Choroid plexus epithelial cell (primary cell): ENCODE measurements at regions not wholly inside any gene's neighbourhood (a gene's known extent, or its start where the extent isn't known, plus 50 kb on each side); places are given as distances from the start of the nearest gene placed in this dataset.
"Not testable (repeated sequence)": the region's sequence is repeated elsewhere in the genome, so short reads cannot be mapped to it uniquely, and the experiment has no call there.

ENCODE experiments used
- DNase-seq: peaks from one replicate; pipeline ENCODE4 v3.0.0-alpha.2; 2010; ENCODE audit warnings: low read depth
- H3K4me3 ChIP-seq: 2 replicates; pipeline ENCODE4 v1.5.1; 2011; ENCODE audit warnings: low read depth, mild to moderate bottlenecking, control low read depth, low read length, moderate library complexity
- TF ChIP-seq, protein P1 (sequence below): conservative IDR thresholded peaks from 2 replicates; pipeline ENCODE4 v1.5.1; 2011; ENCODE audit warnings: low read depth, mild to moderate bottlenecking, control low read depth, inconsistent platforms, low read length, moderate library complexity

DNA sequence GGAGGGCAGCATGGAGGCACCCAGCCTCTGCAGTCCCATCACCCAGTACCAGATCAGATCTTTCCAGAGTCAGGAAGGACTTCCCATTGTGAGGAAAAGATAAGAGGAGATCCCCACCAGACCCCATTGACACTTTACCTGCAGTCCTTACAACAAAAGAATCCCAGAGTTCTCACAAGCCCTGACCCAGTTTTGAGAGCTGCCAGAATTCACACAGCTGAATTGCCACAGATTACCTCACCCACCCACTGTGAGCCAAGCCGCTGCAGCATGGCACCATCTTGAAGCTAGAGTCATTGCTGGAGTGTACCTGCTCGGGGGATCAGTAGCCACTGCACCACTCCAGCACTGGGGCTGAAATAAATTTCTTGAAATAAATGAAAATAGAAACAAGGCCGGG is 91.8 kb upstream of the UBASH3B start:
- TF ChIP-seq, protein P1, sequence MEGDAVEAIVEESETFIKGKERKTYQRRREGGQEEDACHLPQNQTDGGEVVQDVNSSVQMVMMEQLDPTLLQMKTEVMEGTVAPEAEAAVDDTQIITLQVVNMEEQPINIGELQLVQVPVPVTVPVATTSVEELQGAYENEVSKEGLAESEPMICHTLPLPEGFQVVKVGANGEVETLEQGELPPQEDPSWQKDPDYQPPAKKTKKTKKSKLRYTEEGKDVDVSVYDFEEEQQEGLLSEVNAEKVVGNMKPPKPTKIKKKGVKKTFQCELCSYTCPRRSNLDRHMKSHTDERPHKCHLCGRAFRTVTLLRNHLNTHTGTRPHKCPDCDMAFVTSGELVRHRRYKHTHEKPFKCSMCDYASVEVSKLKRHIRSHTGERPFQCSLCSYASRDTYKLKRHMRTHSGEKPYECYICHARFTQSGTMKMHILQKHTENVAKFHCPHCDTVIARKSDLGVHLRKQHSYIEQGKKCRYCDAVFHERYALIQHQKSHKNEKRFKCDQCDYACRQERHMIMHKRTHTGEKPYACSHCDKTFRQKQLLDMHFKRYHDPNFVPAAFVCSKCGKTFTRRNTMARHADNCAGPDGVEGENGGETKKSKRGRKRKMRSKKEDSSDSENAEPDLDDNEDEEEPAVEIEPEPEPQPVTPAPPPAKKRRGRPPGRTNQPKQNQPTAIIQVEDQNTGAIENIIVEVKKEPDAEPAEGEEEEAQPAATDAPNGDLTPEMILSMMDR: no peak
- H3K4me3 ChIP-seq: no peak overlapping the region
- no peak for DNase-seq

DNA sequence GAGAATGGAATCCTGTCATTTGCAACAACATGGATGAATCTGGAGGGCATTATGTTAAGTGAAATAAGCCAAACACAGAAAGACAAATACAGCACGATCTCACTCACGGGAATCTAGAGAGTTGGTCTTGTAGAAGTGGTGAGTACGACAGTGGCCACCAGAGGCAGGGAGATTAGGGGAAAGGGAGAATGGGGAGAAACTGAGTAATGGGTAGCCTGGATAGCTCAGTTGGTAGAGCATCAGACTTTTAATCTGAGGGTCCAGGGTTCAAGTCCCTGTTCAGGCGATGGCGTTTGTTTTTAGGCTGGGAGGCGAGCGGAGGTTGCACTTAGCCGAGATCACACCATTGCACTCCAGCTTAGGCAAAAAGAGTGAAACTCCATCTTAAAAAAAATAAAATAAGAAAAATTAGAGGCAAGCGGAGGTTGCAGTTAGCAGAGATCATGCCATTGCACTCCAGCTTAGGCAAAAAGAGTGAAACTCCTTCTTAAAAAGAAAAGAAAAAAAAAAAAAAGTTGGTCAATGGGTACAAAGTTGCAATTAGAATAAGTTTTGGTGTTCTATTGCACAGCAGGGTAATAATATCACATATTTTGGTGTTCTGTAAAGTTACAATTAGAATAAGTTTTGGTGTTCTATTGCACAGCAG is 95.7 kb upstream of the UBASH3B start:
- no peak overlapping the region for H3K4me3 ChIP-seq
- TF ChIP-seq, protein P1: no peak
- no peak for DNase-seq

DNA sequence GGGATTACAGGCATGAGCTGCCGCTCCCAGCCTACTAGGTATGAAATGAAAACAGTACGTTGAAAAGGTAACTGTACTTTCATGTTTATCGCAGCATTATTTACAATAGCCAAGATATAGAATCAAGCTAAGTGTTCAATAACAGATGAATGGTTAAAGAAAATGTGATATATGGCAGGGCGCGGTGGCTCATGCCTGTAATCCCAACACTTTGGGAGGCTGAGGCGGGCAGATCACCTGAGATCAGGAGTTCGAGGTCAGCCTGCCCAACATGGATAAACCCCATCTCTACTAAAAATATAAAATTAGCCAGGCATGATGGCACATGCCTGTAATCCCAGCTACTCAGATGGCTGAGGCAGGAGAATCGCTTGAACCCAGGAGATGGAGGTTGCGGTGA is 96.3 kb upstream of the UBASH3B start:
- DNase-seq, H3K4me3 ChIP-seq: not testable (repeated sequence)

DNA sequence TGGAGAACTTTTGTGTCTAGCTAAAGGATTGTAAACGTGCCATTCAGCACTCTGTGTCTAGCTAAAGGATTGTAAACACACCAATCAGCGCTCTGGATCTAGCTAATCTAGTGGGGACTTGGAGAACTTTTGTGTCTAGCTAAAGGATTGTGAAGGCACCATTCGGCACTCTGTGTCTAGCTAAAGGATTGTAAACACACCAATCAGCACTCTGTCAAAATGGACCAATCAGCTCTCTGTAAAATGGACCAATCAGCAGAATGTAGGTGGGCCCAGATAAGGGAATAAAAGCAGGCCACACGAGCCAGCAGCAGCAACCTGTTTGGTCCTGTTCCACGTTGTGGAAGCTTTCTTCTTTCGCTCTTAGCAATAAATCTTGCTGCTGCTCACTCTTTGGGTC is 98.4 kb upstream of the UBASH3B start:
- DNase-seq, H3K4me3 ChIP-seq: not testable (repeated sequence)

DNA sequence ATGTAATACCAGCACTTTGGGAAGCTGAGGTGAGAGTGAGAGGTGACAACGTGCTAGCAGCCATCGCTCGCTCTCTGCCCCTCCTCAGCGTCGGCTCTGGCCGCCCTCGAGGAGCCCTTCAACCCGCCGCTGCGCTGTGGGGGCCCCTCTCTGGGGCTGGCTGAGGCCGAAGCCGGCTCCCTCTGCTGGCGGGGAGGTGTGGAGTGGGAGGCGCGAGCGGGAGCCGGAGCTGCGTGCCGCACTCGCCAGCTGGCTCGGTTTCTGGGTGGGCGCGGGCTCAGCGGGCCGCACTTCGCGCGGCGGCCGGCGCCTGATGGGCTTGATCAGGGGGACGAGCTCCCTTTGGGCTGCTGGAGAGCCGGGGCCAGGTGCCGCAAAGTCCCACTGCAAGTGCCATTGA is 98.9 kb upstream of the UBASH3B start:
- peak overlapping the region; percentile 11 for H3K4me3 ChIP-seq
- TF ChIP-seq, protein P1: peak; percentile 45
- peak; percentile 25 for DNase-seq

DNA sequence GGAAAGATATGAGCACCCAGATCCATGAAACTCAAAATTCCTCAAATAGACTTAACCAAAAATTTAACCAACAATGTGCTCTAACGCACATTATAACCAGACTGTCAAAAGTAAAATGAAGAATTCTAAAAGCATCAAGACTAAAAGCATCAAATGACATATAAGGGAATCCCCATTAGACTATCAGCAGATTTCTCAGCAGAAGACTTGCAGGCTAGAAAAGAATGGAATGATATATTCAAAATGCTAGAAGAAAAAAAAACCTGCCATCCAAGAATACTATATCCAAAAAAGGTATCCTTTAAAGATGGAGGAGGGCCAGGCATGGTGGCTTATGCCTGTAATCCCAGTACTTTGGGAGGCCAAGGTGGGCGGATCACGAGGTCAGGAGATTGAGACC is 117.5 kb upstream of the UBASH3B start:
- no peak for DNase-seq
- no peak overlapping the region for H3K4me3 ChIP-seq
- TF ChIP-seq, protein P1: no peak

DNA sequence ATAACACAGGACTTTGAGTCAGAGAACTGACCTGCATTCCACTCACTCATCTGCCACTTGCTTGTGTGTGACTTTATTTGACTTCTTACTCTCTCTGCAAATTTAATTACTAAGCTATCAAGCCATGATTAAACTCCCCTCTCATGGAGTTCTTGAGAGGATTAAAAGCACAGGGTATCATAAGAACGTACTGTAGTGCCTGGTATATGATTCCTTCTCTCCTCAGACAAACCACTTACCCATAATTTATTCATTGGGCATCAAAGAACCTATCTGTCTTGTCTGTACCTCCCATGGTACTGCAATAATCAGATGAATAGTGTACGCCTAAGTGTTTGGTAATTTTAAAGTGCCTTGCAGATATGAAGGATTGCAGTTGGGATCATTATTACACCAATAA is 130.6 kb upstream of the UBASH3B start:
- no peak for DNase-seq
- H3K4me3 ChIP-seq: no peak overlapping the region
- TF ChIP-seq, protein P1: no peak

DNA sequence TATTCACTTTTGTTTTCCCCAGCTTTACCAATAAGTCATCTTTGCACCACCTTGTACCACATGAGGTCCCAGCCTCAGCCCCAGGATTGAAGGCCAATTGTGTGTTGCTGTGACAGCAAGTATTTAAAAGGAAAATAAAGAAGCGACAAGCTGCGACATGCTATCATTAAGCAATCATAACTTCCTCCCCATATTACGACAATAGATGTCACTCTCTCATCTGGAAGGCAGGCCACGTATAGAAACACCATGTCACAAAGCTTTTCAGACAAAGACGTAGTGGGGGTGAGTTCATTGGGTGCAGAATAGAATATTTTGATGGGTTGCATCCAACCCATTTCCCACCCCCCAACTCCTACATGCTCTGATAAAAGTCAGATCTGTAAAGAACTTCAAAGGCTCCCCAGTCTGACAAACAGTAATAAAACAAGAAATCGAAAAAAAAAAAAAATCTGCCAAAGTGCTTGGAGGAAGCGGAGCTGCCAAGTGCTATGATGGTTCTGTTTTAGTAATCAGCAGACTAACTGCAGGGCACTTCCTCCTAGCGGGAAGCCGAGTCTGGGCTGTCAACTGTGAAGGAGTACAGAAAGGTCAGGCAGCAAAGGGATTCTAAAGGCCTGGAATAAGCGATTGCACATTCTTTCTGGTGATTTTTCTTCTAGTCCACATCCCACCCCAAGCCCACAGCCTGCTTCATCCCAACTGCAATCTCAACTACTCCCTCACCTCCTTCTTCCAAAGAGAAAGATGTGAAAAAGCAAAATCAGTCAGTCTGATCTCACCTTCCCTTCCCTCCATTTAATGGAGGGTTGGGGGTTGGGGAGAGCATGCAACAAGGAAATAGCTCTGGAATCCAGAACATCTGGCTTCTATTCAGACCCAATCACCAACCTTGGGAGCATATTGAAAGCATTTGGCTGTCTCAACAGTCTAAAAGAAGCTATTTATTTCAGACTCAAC is 131.4 kb upstream of the UBASH3B start:
- DNase-seq: peak; percentile 66
- no peak overlapping the region for H3K4me3 ChIP-seq

More for the DNA sequence above, 131.4 kb upstream of the UBASH3B start:
- TF ChIP-seq, protein P1: no peak
